Activated CD8-positive, alpha-beta T cell treated with anti-CD3 and anti-CD28 coated beads, Interleukin-2, amount 10 ng/mL, durations not matched to agents 7 days and 5 days (primary cell): ENCODE measurements at regions not wholly inside any gene's neighbourhood (a gene's known extent, or its start where the extent isn't known, plus 50 kb on each side); places are given as distances from the start of the nearest gene placed in this dataset.
"Not testable (repeated sequence)": the region's sequence is repeated elsewhere in the genome, so short reads cannot be mapped to it uniquely, and the experiment has no call there.

Experiments
- ATAC-seq: fragments of 150-1000 bp; cut with Tn5 transposase; one replicate; pipeline ENCODE4 v1.10.0; 2021; ENCODE audit warnings: moderate library complexity
- CTCF ChIA-PET: fragments of 350-600 bp; sonication (Branson Sonifier 250); formaldehyde crosslinking; loops from one replicate; lab custom pipeline; 2021; ENCODE audit warnings: antibody characterized with exemption; lab: Charles Lee
- POLR2A ChIA-PET: fragments of 350-600 bp; sonication (Branson Sonifier 250); formaldehyde crosslinking; loops from one replicate; lab custom pipeline; 2021; ENCODE audit warnings: antibody characterized with exemption; lab: Charles Lee
- DNase-seq: peaks from one replicate; pipeline ENCODE4 v3.0.0-alpha.2; 2020
- H3K27ac Mint-ChIP-seq: one replicate; pipeline ENCODE4 v1.8.0; 2021; ENCODE audit warnings: mild to moderate bottlenecking, mixed read lengths
- H3K27me3 Mint-ChIP-seq: one replicate; pipeline ENCODE4 v1.8.0; 2021; ENCODE audit warnings: low read depth, mixed read lengths
- H3K36me3 Mint-ChIP-seq: one replicate; pipeline ENCODE4 v1.8.0; 2021; ENCODE audit warnings: low read depth, mixed read lengths
- H3K4me1 Mint-ChIP-seq: one replicate; pipeline ENCODE4 v1.8.0; 2021; ENCODE audit warnings: low read depth, mixed read lengths
- H3K4me3 Mint-ChIP-seq: one replicate; pipeline ENCODE4 v1.8.0; 2021; ENCODE audit warnings: mild to moderate bottlenecking, mixed read lengths
- H3K9me3 Mint-ChIP-seq: one replicate; pipeline ENCODE4 v1.8.0; 2022; ENCODE audit warnings: mixed read lengths; ENCODE audit not compliant: insufficient read depth

- H3K36me3 Mint-ChIP-seq, H3K27ac Mint-ChIP-seq, ATAC-seq, H3K9me3 Mint-ChIP-seq, H3K27me3 Mint-ChIP-seq, H3K4me1 Mint-ChIP-seq, H3K4me3 Mint-ChIP-seq, CTCF ChIA-PET, DNase-seq, POLR2A ChIA-PET: not testable (repeated sequence)
Measured at GRCh38 chr10:46154271-46154670, 108.2 kb upstream of the MSMB start.

DNA sequence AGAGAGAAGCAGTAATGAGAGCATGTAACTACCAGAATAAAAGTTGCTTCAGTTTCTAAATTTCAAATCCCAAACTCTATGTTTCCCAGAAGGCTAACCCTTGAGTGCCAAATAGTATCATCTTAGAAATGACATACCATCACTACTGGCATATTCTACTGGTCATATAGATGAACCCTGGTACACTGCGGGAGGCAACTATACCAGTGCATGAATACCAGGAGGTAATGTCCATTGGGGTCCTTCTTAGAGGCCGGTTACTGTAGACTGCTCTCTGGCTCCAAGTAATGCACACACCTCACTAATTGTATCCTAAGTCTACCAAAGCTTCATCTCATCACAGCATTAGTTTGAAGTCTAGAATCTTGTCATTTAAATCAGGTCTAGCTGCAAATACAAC, 108.6 kb upstream of the MSMB start:
- H3K4me3 Mint-ChIP-seq, ATAC-seq, H3K36me3 Mint-ChIP-seq, H3K4me1 Mint-ChIP-seq, POLR2A ChIA-PET, H3K27ac Mint-ChIP-seq, H3K27me3 Mint-ChIP-seq, CTCF ChIA-PET, H3K9me3 Mint-ChIP-seq, DNase-seq: not testable (repeated sequence)

DNA sequence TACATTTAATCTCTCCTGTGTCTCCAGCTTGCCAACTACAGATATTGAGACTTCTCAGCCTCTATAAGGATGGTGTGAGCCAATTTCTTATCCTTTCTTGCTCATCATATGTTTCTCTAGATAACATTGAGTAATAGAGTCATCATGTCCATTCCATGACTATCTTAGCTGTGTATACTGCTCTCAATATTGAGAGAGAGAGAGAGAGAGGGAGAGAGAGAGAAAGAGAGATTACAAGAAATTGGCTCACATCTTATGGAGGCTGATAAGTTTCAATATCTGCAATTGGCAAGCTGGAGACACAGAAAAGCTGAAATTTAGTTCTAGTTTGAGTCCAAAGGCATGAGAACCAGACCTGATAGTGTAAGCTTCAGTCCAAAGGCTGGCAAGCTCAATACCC, 110.8 kb upstream of the MSMB start:
- H3K9me3 Mint-ChIP-seq, H3K4me1 Mint-ChIP-seq, H3K27me3 Mint-ChIP-seq, H3K4me3 Mint-ChIP-seq, H3K36me3 Mint-ChIP-seq, CTCF ChIA-PET, POLR2A ChIA-PET, DNase-seq, ATAC-seq, H3K27ac Mint-ChIP-seq: not testable (repeated sequence)

- H3K9me3 Mint-ChIP-seq = peaks cover 6% of the 10 kb centered on the region
- ATAC-seq (no peak), DNase-seq (no peak)
- CTCF ChIA-PET = no interaction called here
- H3K27me3 Mint-ChIP-seq = peaks cover 4% of the 10 kb centered on the region
- peaks cover 5% of the 10 kb centered on the region for H3K36me3 Mint-ChIP-seq
- H3K4me3 Mint-ChIP-seq = no peak overlapping the region
- H3K27ac Mint-ChIP-seq = no peak overlapping the region
- POLR2A ChIA-PET = no interaction called here
- peaks cover 6% of the 10 kb centered on the region for H3K4me1 Mint-ChIP-seq
Measured at GRCh38 chr10:46169736-46170135, 117.1 kb upstream of the ANTXRL start.

GRCh38 chr10:46170789-46171188, 116.0 kb upstream of the ANTXRL start:
- Mint-ChIP-seq H3K9me3 (peaks cover 6% of the 10 kb centered on the region), H3K27me3 (peaks cover 4% of the 10 kb centered on the region), H3K36me3 (peaks cover 5% of the 10 kb centered on the region), H3K27ac (no peak overlapping the region), H3K4me3 (no peak overlapping the region), H3K4me1 (peaks cover 6% of the 10 kb centered on the region)
- ATAC-seq (no peak), DNase-seq (no peak)
- CTCF ChIA-PET = no interaction called here
- POLR2A ChIA-PET = no interaction called here

DNA sequence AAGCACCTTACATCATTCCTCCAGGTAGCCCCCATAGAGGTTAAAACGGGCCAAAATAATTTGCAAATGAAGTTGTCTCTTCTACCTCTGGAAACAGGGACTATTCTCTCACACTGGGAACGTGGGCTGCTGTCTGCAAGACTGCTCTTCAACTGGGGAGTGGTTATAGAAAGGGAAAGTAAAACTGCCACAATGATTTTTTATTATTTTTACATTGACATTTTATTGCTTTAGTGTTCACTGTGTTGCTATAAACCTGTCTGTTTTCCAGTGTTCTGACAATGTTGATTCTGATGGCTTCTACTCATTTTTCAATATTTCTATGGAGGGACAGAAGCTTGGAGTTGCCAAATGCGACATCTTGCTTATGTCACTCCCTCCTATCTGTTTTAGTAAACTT, 115.1 kb upstream of the ANTXRL start:
- peaks cover 6% of the 10 kb centered on the region for H3K4me1 Mint-ChIP-seq
- no peak for ATAC-seq
- H3K36me3 Mint-ChIP-seq = peaks cover 5% of the 10 kb centered on the region
- no peak overlapping the region for H3K4me3 Mint-ChIP-seq
- ChIA-PET CTCF (no interaction called here), POLR2A (no interaction called here)
- DNase-seq = no peak
- no peak overlapping the region for H3K27ac Mint-ChIP-seq
- peaks cover 6% of the 10 kb centered on the region for H3K9me3 Mint-ChIP-seq
- H3K27me3 Mint-ChIP-seq = peaks cover 4% of the 10 kb centered on the region

DNA sequence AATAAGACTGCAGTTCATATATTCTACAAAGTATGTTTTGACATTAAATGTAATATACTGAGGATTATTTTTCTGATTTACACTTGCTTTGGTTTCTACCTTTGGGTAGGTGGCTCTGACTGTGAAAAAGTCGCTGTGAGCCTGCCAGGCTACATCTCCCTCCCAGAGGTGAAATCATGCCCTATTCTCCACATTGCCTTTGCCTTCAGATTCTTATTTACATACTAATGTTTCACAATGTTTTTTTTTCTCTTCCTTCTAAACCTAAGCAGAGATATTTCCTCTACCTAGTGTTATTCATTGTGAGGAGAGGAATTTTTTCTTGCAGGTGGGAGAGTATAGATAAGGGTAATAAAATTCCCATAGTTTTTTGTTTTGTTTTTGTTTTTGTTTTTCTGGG, 111.5 kb upstream of the ANTXRL start:
- Mint-ChIP-seq H3K27me3 (no peaks in the 10 kb centered on the region), H3K9me3 (no peaks in the 10 kb centered on the region), H3K36me3 (peaks cover 2% of the 10 kb centered on the region), H3K4me1 (peaks cover 6% of the 10 kb centered on the region), H3K27ac (no peak overlapping the region), H3K4me3 (no peak overlapping the region)
- DNase-seq (no peak), ATAC-seq (no peak)
- ChIA-PET POLR2A (no interaction called here), CTCF (no interaction called here)

DNA sequence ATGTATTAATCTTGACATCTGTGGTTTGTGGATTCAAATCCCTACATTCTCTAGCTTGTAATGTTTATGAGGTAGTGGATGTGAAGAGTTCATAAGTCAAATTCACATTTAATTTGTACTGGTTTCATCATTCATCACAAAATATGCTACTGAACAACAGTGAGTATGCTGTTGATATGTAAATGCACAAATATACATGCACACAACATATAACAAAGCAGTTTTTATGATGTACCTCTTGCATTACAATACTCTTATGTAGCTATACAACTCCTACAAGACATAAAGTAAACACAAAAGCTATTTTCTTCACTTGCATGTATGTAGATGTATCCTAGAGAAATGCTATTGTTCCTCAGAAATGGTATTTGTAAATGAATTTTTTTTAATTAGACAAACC, 111.0 kb upstream of the ANTXRL start:
- CTCF ChIA-PET = no interaction called here
- no peak for ATAC-seq

DNA sequence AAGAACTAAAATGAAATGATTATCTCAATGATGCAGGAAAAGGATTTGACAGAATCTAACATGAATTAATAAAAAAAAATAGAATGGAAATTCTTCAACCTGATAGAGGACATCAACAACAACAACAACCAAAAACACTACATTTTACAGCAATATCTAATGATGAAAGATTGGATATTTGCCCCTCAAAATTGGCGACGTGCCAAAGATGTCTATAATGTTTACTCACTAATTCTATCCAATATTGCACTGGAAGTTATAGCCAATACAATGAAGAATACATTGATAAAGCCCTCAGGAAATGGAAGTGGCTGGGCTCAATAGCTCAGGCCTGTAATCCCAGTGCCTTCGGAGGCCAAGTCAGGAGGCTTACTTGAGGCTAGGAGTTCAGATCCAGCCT, 99.4 kb upstream of the ANTXRL start:
- H3K27ac Mint-ChIP-seq, CTCF ChIA-PET, H3K27me3 Mint-ChIP-seq, H3K4me1 Mint-ChIP-seq, H3K4me3 Mint-ChIP-seq, H3K36me3 Mint-ChIP-seq, DNase-seq, ATAC-seq, H3K9me3 Mint-ChIP-seq, POLR2A ChIA-PET: not testable (repeated sequence)

More for the DNA sequence above, 111.0 kb upstream of the ANTXRL start:
- no peak overlapping the region for H3K27ac Mint-ChIP-seq
- H3K4me1 Mint-ChIP-seq = peaks cover 6% of the 10 kb centered on the region
- H3K4me3 Mint-ChIP-seq = no peak overlapping the region
- no peaks in the 10 kb centered on the region for H3K27me3 Mint-ChIP-seq
- no peaks in the 10 kb centered on the region for H3K9me3 Mint-ChIP-seq
- no peak for DNase-seq
- POLR2A ChIA-PET = no interaction called here
- H3K36me3 Mint-ChIP-seq = peaks cover under 1% of the 10 kb centered on the region

- Mint-ChIP-seq H3K4me3 (no peak overlapping the region), H3K36me3 (peaks cover 1% of the 10 kb centered on the region), H3K27me3 (no peaks in the 10 kb centered on the region), H3K9me3 (no peaks in the 10 kb centered on the region), H3K27ac (no peak overlapping the region), H3K4me1 (no peaks in the 10 kb centered on the region)
- ChIA-PET CTCF (no interaction called here), POLR2A (no interaction called here)
- DNase-seq (no peak), ATAC-seq (no peak)
Measured at GRCh38 chr10:46197050-46197449, 89.7 kb upstream of the ANTXRL start.

- ATAC-seq (no peak), DNase-seq (no peak)
- no peaks in the 10 kb centered on the region for H3K27me3 Mint-ChIP-seq
- H3K36me3 Mint-ChIP-seq = peaks cover 1% of the 10 kb centered on the region
- H3K4me1 Mint-ChIP-seq = no peaks in the 10 kb centered on the region
- H3K9me3 Mint-ChIP-seq = no peaks in the 10 kb centered on the region
- no peak overlapping the region for H3K27ac Mint-ChIP-seq
- ChIA-PET POLR2A (no interaction called here), CTCF (no interaction called here)
- no peak overlapping the region for H3K4me3 Mint-ChIP-seq
Measured at GRCh38 chr10:46198516-46198915, 88.3 kb upstream of the ANTXRL start.

GRCh38 chr10:46202405-46202804, 84.4 kb upstream of the ANTXRL start:
- H3K4me1 Mint-ChIP-seq, H3K27me3 Mint-ChIP-seq, POLR2A ChIA-PET, CTCF ChIA-PET, H3K4me3 Mint-ChIP-seq, H3K9me3 Mint-ChIP-seq, DNase-seq, ATAC-seq, H3K27ac Mint-ChIP-seq, H3K36me3 Mint-ChIP-seq: not testable (repeated sequence)

DNA sequence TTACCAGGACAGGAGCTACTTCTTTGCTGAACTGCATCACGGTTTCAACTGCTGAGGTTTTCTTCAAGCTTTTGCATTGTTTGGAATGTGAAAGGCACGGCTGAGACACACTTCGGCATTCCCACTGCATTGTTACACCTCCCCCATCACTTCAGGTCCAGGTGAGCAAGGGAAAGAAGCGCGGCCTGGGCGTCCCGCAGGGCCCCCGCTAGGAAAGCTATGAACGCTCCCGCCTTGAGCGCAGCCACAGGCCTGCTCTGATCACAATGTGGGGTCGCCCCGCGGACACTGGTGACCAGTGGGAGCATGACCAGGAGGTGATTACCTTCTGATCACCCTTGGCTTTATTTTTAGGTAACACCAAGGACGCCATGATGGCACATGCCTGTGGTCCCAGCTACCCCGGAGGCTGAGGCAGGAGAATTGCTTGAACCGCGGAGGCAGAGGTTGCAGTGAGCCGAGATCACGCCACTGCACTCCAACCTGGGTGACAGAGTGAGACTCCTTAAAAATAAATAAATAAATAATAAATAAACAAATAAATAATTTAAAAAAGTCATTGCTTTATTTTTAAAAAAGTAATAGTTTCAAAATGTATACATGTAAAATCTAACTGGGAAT, 82.2 kb upstream of the ANTXRL start:
- CTCF ChIA-PET, ATAC-seq, H3K9me3 Mint-ChIP-seq, H3K4me1 Mint-ChIP-seq, H3K4me3 Mint-ChIP-seq, POLR2A ChIA-PET, H3K36me3 Mint-ChIP-seq, DNase-seq, H3K27me3 Mint-ChIP-seq, H3K27ac Mint-ChIP-seq: not testable (repeated sequence)
